Natural killer cell (primary cell): ENCODE measurements at regions not wholly inside any gene's neighbourhood (a gene's known extent, or its start where the extent isn't known, plus 50 kb on each side); places are given as distances from the start of the nearest gene placed in this dataset.

Experiments used
- ATAC-seq, 3 donors: fragments of 150-1000 bp in 2 of 3; fragments of 200-7000 bp in 1 of 3; cut with Tn5 transposase; 1 replicate in 1 of 3; 2 replicates in 2 of 3; pipeline ENCODE4 v1.10.0; 2021; ENCODE audit warnings: mild to moderate bottlenecking in 2 of 3, moderate library complexity in 2 of 3
- DNase-seq, 2 donors: peaks; one replicate each; pipeline versions ENCODE4 v3.0.0 to v3.0.0-alpha.2; 2013 to 2021; ENCODE audit warnings: mixed read lengths in 1 of 2
- H3K27ac ChIP-seq: one replicate; pipeline ENCODE4 v1.5.1; 2013; ENCODE audit warnings: mild to moderate bottlenecking, low read length
- H3K27me3 ChIP-seq: one replicate; pipeline ENCODE4 v1.6.1; 2013; ENCODE audit warnings: low read length; ENCODE audit not compliant: control insufficient read depth, insufficient read depth
- H3K36me3 ChIP-seq: one replicate; pipeline ENCODE4 v1.6.1; 2013; ENCODE audit warnings: low read length; ENCODE audit not compliant: control insufficient read depth, insufficient read depth
- H3K4me1 ChIP-seq: one replicate; pipeline ENCODE4 v1.6.1; 2013; ENCODE audit warnings: low read length; ENCODE audit not compliant: control insufficient read depth, insufficient read depth
- H3K4me3 ChIP-seq: one replicate; pipeline ENCODE4 v1.5.1; 2013; ENCODE audit warnings: low read length
- H3K9me3 ChIP-seq: one replicate; pipeline ENCODE4 v1.6.1; 2013; ENCODE audit warnings: low read length; ENCODE audit not compliant: control insufficient read depth, insufficient read depth
- H3K27ac Mint-ChIP-seq, 2 donors: one replicate each; pipeline ENCODE4 v1.8.0; 2022; ENCODE audit warnings: mild to moderate bottlenecking in 2 of 2, mixed read lengths in 2 of 2, moderate library complexity in 1 of 2
- H3K27me3 Mint-ChIP-seq, 2 donors: one replicate each; pipeline ENCODE4 v1.8.0; 2022; ENCODE audit warnings: low read depth in 2 of 2, mixed read lengths in 2 of 2
- H3K36me3 Mint-ChIP-seq: one replicate; pipeline ENCODE4 v1.8.0; 2022; ENCODE audit warnings: mixed read lengths
- H3K4me1 Mint-ChIP-seq, 2 donors: one replicate each; pipeline ENCODE4 v1.8.0; 2022; ENCODE audit warnings: mixed read lengths in 2 of 2
- H3K4me3 Mint-ChIP-seq: one replicate; pipeline ENCODE4 v1.8.0; 2022; ENCODE audit warnings: mild to moderate bottlenecking, moderate library complexity, mixed read lengths
- H3K9me3 Mint-ChIP-seq, 2 donors: one replicate each; pipeline ENCODE4 v1.8.0; 2022; ENCODE audit warnings: mixed read lengths in 2 of 2
- WGBS: methylation state at CpG from one replicate; pipeline ENCODE4 v1.1.7; 2013; ENCODE audit warnings: missing lambda C conversion rate; ENCODE audit not compliant: insufficient coverage; 5-methylcytosine and 5-hydroxymethylcytosine counted together
- intact Hi-C: fragments of 100-400 bp; cut with micrococcal nuclease; formaldehyde crosslinking; loops from one replicate; pipeline ENCODE4 v1.14.2; 2022
- TF ChIP-seq, protein P1 (sequence below): fragments of 200-600 bp; IDR thresholded peaks from one replicate; pipeline ENCODE4 v1.8.0; 2022; ENCODE audit warnings: antibody characterized with exemption

DNA sequence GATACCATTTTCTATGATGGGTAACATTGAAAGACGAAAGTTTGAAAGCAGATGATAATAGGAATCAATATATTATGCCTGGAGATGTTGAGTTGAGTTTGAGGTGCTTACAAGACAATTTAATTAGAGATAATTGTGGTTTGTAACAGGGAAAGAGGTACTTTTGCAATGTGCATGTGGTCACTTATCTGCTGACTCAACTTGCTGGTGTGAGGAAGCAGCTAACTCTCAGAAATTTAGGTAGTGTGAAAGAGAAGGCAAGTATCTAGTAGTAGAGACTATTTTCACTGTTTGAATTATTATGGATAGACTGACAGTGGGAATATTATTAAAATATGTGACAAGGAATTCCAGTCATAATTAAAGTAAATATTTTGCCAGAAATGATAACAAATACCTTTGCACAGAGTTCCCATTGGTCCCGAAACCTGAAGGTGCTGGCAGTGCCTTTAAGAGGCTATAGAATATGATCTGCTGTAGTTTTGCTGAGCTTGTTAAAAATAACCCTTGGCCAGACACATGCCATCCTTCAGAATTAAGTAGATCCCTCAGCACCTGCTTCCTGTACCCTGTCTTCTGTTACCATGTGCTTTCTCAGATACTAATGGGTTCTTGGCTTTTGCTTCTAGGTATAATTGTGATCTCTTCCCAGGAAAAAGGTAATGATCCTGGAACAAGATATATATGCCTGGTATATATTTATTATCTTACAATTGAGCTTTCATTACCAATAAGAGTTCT is 315.9 kb downstream of the BCHE start:
- intact Hi-C loops = no loop called here
- DNase-seq (no peak), ATAC-seq (no peak)
- H3K4me1 ChIP-seq = no peaks in the 10 kb centered on the region
- Mint-ChIP-seq H3K4me1 (no peaks in the 10 kb centered on the region), H3K9me3 (peaks cover 19 to 27% of the 10 kb centered on the region in 2 donors), H3K27ac (no peak overlapping the region), H3K4me3 (no peak overlapping the region), H3K36me3 (no peaks in the 10 kb centered on the region), H3K27me3 (no peaks in the 10 kb centered on the region)
- 74% methylated on average over 2 of the region's 2 CpGs for WGBS
- no peaks in the 10 kb centered on the region for H3K27me3 ChIP-seq
- TF ChIP-seq, protein P1, sequence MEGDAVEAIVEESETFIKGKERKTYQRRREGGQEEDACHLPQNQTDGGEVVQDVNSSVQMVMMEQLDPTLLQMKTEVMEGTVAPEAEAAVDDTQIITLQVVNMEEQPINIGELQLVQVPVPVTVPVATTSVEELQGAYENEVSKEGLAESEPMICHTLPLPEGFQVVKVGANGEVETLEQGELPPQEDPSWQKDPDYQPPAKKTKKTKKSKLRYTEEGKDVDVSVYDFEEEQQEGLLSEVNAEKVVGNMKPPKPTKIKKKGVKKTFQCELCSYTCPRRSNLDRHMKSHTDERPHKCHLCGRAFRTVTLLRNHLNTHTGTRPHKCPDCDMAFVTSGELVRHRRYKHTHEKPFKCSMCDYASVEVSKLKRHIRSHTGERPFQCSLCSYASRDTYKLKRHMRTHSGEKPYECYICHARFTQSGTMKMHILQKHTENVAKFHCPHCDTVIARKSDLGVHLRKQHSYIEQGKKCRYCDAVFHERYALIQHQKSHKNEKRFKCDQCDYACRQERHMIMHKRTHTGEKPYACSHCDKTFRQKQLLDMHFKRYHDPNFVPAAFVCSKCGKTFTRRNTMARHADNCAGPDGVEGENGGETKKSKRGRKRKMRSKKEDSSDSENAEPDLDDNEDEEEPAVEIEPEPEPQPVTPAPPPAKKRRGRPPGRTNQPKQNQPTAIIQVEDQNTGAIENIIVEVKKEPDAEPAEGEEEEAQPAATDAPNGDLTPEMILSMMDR = no peak
- peaks cover under 1% of the 10 kb centered on the region for H3K9me3 ChIP-seq
- H3K27ac ChIP-seq = no peak overlapping the region
- no peak overlapping the region for H3K4me3 ChIP-seq
- no peaks in the 10 kb centered on the region for H3K36me3 ChIP-seq

DNA sequence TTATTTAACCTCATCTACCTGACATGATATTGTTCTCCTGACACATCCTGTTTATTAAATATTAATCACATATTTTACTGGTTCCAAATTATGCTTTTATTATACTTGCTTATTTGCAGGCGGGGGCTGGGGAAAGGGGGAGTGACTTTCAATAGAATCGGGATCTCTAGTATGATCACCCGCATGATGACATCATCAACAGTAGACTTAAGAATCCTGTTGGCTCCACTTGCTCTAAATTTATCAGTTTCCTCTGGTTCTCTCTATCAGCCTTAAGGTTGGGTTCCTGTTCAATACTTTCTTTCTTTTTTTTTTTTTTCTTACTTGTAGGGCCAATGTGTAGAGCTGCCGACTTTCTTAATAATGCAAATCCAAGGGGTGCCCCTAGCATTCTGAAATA is 317.5 kb downstream of the BCHE start:
- Mint-ChIP-seq H3K4me1 (no peaks in the 10 kb centered on the region), H3K27me3 (no peaks in the 10 kb centered on the region), H3K36me3 (no peaks in the 10 kb centered on the region), H3K9me3 (peaks cover 17 to 29% of the 10 kb centered on the region in 2 donors), H3K27ac (no peak overlapping the region), H3K4me3 (no peak overlapping the region)
- Histone ChIP-seq H3K27me3 (no peaks in the 10 kb centered on the region), H3K36me3 (no peaks in the 10 kb centered on the region), H3K9me3 (peaks cover 3% of the 10 kb centered on the region), H3K4me3 (no peak overlapping the region), H3K27ac (no peak overlapping the region), H3K4me1 (no peaks in the 10 kb centered on the region)
- TF ChIP-seq, protein P1 = no peak
- 73% methylated on average over 4 of the region's 4 CpGs for whole genome bisulfite sequencing
- ATAC-seq = no peak
- DNase-seq = no peak
- intact Hi-C loops = no loop called here

DNA sequence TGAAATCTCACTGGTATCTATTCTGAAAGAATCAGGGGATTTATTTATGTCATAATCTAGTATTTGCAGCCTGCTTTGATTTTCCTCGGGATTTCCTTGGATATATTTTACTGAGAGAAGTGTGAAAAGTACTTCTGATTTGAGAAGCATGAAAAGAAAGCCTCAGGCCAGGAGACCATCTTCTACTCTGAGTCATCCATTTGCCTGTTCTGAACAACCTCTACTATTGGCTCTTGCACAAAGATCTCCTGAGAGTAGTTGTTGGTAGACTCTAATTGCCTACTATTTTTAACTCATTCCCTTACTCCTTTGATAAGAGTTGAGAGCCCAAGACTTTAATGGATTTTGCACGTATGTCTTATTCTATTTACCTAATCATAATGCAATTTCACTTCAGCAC is 318.9 kb downstream of the BCHE start:
- H3K4me1 Mint-ChIP-seq = no peaks in the 10 kb centered on the region

More for the DNA sequence above, 318.9 kb downstream of the BCHE start:
- H3K9me3 ChIP-seq = peaks cover 4% of the 10 kb centered on the region
- no peaks in the 10 kb centered on the region for H3K27me3 Mint-ChIP-seq
- no peaks in the 10 kb centered on the region for H3K36me3 ChIP-seq
- no peaks in the 10 kb centered on the region for H3K4me1 ChIP-seq
- no peak overlapping the region for H3K4me3 ChIP-seq
- no peak overlapping the region for H3K27ac ChIP-seq
- TF ChIP-seq, protein P1 = no peak
- no peak overlapping the region for H3K4me3 Mint-ChIP-seq
- ATAC-seq (no peak), DNase-seq (no peak)
- 67% methylated on average over 2 of the region's 2 CpGs for WGBS
- H3K9me3 Mint-ChIP-seq = peaks cover 23 to 30% of the 10 kb centered on the region in 2 donors
- no peak overlapping the region for H3K27ac Mint-ChIP-seq
- H3K27me3 ChIP-seq = no peaks in the 10 kb centered on the region
- intact Hi-C loops = no loop called here
- no peaks in the 10 kb centered on the region for H3K36me3 Mint-ChIP-seq
